Stimulated activated CD4-positive, alpha-beta T cell treated with anti-CD3 and anti-CD28 coated beads, Interleukin-1b, Interleukin-23, amount 100 ng/mL, for 1 hour (primary cell): ENCODE measurements at regions not wholly inside any gene's neighbourhood (a gene's known extent, or its start where the extent isn't known, plus 50 kb on each side); places are given as distances from the start of the nearest gene placed in this dataset.

Source experiments
- DNase-seq, 2 donors: peaks; one replicate each; pipeline ENCODE4 v3.0.0-alpha.2; 2020; ENCODE audit warnings: low read depth in 2 of 2

DNA sequence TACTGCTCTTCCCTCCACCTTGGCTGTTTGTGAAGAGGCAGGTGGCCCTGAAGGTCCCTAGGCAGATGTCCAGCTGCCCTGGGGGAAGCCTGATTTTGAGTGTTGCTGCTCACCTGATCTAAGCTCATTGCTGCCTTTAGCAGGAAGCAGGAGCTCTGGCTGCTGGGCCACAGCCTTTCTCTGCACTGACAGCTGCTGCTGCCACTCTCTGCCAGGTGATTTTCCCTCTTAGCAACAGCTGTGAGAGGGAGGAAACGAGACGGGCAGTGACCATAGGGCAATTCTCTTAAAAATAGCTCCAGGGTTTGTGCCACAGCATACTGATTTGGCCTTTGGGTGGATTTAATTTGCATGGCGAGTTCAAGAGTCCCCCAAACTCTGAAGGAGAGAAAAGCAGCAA is 415.8 kb upstream of the SEMA6D start:
- no peak for DNase-seq

DNA sequence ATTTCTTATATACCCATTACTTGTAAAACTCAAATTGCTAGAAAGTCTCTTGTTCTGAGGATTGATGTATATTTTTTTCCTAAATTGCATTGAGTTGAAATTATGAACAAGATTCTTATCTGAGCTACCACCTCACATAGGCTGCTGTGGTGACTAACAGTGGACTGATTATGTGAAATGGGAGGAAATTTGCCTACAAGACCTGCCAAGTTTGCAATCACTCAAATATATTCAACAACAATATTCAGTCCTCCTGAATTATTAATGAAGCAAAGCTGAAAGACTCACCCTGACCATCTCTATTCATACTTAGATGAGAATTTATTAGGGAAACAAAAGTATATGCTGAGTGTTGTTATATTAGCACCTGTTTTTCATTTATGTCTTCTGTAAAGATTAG is 412.6 kb upstream of the SEMA6D start:
- DNase-seq = no peak

DNA sequence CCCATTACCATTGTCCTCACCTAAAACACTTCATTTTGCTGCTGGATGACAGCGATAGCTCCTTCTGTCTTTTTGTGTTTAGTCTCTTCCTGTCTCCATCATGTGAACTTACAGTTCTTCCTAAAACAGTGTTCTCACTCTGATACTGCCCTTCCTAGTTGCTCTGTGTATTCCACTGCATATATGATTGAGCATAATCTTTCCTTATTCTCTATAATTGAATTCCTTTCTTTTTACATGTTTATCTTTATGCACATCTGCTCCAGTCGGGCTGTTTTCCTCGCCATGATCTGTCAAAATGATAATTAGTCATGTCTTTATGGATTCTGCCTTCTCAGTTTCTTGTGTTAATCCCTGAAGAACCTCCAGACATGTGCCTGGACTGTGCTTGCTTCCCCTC is 405.1 kb upstream of the SEMA6D start:
- no peak for DNase-seq

DNA sequence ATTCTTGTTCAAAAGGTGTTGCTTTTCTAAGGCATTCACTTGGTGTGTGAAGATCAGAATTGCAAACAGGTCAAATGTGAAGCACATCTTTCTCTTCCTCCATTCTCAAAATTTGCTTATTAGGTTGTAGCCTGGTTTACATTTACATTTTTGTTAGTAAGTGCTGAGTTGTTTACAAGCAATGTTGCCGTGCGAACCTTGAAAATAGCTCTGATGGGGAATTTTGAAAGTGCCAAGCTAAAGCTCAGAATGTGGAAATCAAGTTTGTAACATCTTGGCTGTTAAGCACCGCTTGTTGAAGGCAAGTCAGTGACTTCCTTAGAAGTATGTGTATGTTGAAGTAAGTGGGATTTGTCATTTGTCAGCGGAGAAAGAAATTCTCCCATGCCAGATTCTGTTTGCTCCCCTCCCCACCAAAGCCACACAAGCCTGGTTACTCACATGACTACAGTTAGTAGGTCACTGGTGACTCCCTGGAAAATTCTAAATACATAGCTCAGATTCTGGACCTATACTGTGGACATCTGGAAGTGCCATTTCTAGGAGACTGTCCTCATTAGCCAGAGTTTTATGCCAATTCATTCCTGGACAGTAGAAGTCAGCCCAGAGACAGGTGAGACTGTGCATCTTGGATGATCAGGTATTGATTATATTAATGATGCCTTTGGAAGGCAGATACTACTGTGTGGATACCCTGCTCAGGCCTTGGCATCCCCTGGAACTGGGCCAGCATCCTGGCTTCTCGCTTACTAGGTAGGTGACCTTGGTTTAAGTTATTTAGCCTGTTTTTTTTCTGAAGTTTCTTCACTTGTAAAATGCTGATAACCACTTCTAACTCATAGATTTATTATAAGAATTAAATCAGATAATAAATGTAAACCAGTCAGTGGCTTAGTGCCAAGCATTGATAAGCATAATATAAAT is 390.6 kb upstream of the SEMA6D start:
- no peak for DNase-seq

DNA sequence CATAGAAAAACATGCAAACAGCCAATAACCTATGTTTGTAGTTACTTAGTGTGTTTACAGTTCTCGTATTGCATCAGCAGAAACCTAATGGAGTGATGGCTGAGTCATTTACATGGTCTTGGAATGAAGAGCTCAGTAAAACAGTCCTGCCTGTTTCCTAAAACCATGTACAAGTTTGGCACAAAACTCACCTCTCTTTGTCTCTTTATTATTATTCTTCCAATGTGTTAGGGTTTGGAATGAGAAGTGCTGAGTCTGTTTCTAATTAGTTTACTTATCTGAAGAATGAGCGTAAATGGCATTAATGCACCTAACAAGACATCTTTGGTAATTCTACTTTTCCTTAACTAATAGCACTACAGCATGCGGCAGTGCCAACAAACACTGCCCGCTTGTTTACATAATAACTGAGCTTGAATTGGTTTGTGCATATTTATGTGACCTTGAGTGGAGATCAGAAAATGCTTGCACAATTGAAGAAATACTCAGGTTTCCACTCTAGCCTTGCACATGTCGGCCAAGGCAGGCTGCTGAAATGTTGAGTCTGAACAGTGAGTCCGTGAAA is 385.4 kb upstream of the SEMA6D start:
- DNase-seq = no peak

DNA sequence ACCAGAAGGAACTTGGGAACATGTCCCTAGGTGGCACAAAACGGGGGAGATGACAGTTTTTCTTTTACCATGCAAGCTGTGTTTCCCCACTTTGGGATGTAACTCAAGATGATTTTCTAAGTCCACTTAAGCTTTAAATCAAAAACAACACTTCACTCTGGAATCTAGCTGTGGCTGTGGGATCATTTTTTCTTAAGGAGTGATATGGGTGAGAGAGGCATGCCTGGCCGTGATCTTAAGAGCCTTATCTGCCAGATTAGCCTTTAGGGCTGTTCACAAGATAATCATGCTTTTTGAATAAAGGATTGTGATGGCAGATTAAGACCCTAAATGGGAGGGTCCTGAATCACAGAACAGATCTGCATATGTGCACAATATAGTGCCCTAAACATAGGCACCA is 384.8 kb upstream of the SEMA6D start:
- no peak for DNase-seq

DNA sequence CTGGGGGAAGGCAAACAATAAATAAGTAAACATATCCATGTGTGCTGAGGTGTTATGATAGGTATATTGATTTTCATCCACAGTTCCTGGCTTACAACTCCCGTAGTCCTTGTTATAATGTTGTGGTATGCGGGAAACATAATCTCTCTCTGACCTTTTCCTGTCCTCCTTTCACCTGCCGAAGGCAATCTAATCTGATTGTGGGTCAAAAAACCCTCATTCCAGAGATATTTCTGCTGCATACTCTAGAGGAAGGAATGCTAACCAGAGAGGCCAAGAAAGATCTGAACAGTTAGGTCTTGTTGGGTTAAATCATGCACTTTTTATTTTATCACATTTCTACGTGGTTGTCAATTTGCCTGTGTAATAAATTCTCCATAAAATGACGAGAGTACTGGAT is 383.6 kb upstream of the SEMA6D start:
- no peak for DNase-seq

DNA sequence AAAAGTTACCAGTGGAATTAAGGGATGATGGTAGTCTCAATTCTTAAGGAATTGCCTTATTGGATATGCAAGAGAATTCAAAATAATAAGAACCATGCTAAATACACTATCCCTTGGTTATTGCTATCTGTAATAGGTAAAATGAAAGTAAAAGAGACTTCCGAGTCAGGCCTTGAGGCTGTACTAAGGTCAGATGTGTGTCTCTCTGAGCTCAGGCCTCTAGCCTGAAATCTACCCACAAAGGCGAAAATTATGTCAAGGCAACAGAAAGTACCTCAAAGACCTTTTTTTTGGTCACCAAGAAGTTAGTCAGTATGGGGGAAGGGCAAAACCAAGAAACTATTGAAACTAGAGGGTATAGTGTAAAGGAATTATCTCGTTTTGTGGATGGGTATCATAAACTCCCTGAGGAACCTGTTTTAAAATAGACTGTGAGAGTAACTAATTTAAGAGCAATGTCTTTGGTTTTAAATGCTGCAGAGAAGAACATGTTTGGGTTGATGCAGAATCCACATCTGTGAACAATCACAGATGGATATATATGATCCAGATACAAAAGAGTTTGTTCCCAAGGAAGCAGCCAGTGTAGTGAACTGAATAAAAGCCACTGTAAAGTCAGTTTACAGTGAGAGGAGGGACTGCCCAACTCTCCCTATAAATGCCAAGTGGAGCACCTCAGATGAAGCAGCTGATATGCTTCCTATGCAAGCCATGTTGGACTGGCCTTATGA is 382.3 kb upstream of the SEMA6D start:
- DNase-seq = no peak

DNA sequence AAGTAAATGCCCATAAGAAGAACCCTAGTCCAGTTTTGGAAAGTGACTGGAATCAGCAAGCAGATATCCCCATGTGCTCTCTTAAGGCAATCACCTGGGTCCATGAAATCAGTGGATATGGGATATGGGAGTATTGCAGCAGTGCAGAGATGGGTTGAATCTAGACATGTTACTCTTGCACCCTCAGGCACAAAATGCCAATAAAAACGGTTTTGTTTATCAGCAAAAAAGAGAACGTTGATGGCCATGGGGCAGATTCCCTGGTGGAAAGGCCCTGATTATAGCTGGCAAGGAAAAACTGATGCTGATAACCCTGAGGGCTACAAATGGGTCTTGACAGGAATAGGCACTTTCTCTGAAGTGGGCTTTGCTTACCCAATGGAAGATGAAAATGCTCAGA is 380.2 kb upstream of the SEMA6D start:
- DNase-seq = no peak

DNA sequence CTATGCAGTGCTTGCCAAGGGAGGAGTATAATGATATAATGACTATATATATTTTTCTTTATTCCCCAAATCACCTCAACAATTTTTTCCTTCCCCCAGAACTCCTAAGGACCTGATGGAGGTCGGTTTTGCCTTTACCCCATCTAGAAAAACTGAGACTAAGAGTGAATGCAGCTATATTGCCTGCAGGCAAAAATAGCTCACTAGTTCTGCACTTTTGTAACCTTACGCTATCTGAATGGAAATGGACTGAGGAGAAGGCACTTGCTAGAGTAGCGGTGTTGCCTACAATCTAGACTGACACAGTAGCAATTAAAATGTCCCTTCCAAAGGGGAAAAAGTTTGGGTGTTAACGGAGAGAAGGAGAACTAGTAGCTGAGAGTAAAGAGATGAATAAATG is 379.5 kb upstream of the SEMA6D start:
- no peak for DNase-seq

DNA sequence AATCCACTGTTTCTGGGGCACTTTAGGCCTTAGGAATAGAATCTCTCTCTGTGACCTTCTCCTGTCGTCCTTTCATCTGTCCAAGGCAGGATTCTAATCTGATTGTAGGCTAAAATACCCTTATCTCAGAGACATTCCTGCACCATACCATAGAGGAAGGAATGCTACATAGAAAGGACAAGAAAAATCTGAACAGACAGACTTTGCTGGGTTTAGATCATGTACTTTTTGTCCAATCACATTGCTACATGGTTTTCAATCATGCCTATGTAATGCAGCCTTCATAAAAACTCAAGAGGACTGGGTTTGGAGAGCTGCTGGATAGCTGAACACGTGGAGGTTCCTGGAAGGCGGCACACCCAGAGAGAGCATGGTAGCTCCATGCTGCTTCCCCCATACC is 378.5 kb upstream of the SEMA6D start:
- DNase-seq = no peak

DNA sequence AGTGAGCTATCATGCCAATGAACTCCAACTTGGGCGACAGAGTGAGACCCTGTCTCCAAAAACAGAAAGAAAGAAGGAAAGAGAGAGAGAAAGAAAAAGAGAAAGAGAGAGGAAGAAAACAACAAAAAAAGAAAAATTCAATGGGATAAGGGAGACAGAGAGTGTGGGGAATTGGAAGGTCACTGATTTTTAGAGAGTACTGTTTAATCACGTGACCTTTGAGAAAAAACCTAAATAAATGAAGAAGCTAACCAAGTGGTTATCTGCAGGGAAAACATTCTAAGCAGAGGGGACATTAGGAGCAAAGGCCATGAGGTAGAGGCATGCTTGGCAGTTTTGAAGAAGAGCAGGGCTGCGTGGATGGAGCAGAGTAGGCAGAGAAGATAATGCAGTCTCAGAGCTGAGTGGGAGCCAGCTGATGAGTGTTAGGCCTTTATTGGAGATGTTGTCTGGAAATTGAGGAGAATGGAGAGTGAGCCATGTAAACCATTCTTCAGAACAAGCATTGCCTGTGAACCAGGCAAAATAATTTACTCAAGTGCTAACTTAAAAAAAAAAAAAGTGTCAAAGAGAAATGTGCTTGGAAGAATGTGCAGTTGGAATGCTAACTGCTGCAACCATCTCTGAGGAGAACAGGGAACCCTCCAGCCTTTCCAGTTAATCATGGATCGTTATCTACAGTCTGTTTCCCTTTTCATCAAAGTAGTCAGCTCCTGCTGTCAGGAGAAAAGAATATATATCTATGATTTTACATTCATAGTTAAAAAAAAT is 377.3 kb upstream of the SEMA6D start:
- no peak for DNase-seq

DNA sequence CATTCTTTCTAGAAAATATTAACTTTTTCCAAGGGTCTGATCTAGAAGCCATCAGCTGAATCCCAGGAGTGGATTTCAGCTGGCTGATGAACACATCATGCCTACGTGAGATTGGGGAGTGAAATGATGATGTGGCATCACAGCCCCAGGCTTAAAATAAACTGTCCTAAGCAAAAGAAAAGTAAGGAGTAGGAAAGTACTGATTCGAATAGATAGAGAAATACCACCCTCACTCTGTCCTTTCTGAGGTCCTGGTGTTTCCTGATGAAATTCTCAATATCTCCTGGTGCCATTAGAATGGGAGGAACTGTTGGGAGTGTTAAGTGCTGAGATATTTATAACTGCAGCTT is 376.8 kb upstream of the SEMA6D start:
- no peak for DNase-seq

DNA sequence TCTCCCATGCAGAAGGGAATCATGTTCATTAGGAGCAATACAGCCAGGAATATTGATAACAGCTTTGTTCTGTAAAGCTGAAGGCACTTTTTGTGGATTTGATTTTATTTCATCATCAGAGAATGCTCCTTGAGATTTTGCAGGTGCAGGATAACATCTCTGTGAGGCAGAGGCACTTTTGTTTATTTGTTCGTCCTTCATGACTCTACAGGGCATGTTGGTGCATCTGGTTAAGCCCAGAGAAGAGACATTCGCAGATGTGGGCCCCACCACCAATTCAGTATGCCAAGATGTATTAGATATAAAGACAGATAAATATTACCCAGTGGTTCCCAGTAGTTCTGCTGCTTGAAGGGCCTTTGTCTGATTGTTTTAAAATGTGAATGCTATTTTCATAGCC is 368.1 kb upstream of the SEMA6D start:
- DNase-seq = no peak

DNA sequence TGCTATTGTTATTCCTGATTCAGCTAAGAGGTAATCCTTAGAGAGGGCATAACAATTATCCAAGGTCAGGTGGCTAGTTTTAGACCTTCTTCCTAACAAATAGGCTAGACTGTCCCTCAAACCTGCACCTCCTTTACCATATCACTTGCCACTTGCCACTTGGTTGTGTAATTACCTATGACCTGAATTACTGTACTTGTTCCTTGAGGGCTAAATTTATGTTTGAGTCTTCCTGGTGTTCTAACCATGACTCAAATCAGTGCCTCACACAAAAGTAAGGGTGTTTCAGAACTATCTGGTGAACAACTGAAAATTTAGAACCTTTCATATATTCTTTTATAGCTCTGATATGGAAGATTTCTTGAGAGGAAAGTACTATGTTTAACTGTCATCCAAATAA is 365.8 kb upstream of the SEMA6D start:
- DNase-seq = no peak

DNA sequence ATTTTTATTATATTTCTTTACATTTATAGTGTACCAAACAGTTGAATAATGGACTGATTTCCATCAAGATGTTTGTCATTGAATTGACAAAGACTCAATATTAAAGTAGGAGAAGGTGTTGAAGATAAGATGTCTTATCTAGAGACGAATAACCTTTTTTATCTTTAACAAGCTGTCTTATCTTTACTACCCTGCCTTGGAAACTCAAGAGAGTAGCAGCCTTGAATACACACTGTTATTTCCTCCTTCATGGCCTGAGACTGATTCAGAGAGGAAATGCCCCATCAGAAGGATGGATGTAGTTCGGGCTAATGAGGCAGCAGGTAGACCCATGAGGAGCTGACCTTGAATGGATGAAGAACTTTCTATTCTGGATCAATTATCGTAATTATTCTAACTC is 365.1 kb upstream of the SEMA6D start:
- DNase-seq = no peak

DNA sequence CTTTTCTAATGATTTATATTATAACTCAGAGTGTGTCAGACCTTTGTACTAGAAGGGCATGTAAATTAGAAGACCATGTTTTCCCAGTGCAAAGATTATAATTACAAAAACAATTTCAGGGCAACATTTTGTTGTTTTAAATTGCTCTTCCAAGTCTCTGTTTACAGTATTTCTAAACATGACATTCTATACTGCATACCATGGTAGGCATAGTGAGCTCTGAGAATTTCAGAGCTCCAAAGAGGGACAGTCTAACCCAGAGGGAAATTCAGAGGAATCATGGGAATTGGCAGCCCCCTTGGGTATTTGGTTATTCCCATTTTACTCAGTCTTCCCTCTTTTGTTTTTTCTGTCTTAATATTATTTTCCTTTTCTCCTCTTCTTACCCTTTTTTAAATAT is 361.5 kb upstream of the SEMA6D start:
- no peak for DNase-seq

DNA sequence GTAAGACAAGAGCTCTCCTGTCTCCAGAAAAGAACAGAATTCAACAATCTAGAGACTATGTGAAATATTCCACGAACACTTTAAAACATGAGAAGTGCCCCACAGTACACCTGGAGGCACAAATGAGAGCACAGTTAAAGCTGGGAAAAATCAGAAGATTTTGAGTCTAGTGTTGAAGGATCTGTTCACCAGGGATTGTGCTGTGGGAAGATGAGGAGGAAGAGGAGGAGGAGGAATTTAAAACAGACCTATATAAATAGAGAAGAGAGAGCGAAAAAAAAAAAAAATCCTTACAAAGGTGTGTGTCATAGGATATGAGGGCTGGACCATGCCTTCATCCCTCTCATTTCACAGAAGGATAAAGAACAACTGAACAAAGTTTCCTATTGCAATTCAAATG is 361.0 kb upstream of the SEMA6D start:
- no peak for DNase-seq

DNA sequence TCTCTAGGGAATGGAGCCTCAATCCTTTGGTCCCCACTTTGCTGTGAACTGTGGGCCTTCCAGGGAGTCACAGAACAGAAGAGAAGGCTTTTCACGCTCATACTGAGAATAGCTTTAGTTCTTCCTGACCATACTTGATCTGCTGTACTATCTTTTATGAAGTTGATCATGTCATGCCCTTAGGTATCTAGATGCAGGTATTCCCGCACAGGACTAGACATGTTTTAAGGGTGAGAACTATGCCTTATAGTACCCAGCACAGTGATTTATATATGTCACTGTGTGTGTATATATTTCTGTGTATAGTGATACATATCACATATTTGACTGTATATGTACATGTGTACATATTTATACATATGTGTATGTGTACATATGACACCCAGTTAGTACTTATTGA is 358.4 kb upstream of the SEMA6D start:
- DNase-seq = no peak

DNA sequence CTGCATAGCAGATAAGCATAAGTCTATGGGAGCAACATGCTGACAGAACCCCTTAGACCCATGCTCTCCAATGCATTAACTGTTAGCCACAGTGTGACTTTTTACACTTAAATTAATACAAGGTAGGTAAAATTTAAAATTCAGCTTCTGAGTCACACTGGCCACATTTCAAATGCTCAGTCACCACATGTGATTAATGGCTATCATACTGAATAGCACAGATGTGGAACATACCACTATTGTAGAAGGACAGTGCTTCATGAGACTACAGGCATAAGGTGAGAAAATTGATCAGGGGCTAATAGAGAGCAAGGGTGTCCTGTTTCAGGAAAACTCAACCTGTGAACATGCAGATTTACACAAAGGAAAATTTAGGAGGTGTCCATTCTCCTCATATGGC is 357.0 kb upstream of the SEMA6D start:
- no peak for DNase-seq

DNA sequence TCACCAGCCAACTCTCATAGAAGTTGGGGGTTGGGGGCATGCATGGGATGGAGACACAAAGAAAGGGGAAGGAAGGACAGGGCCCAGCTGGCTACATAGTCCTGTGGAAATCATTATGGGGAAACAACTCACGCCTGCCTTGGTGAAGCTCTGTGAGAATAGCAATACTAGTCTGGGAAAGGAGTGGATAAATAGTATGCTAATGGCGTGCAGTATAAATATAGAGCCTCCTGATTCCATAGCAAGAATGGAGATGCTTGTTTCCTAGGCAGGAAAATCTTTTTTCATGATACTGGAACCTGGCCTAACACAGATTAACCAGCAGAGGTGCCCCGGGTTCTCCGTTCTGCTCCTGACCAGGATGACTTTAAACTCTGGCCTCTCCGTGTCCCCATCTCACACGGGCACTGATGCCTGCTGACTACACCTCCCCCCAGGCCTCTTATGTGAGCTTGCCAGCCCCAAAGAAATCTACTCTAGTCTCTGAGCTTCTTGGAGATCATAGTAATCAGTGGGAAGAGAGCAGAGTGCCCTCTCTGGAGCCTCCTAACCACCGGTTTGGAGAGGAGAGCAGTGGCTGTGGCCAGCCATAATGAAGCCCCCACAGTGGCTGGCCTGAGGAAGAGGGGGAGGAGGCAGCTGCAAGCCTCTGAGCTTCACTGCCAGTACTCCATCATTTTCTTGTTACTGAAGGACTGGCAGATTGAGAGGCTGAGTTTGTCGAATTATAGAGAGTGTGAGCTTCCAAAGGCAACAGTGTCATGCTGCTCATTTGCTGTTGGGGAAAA is 355.0 kb upstream of the SEMA6D start:
- DNase-seq = no peak

DNA sequence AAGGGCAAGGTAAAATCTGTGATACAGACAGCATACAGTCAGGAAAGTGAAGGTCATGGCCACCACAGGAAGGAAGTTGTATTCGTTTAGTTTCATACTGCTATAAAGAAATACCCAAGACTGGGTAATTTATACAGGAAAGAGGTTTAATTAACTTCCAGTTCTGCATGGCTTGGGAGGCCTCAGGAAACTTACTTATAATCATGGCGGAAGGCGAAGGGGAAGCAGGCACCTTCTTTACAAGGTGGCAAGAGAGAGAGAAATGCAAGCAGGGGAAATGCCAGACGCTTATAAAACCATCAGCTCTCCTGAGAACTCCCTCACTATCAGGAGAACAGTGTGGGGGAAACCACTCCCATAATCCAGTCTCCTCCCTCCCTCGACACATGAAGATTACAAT is 353.7 kb upstream of the SEMA6D start:
- DNase-seq = no peak
